ENCODE measurements at regions not wholly inside any gene's neighbourhood (a gene's known extent, or its start where the extent isn't known, plus 50 kb on each side); places are given as distances from the start of the nearest gene placed in this dataset.
"Not testable (repeated sequence)": the region's sequence is repeated elsewhere in the genome, so short reads cannot be mapped to it uniquely, and the experiment has no call there.

DNA sequence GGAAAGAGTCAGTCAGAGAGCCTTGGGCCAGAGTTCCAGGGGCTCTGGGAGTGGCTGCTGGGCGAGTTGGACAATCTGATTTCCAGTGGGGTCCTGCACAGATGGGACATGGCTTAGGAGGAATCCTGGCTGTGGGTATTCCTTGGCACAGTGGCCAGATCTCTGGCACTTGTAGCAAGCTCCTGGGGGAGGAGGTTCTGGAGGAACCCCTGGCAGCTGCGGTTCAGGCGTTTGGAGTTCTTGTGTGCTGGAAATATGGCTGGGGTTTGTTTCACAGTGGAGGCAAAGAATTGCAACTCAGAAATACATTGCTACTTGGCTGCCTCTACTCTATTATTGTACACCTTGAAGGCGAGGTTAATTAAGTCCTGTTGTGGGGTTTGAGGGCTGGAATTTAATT lies 67.2 kb upstream of the SLC4A7 start:
- H3K36me3 ChIP-seq (ENCODE audit: control insufficient read depth, insufficient read depth, low read length); H3K4me1 ChIP-seq (ENCODE audit: control insufficient read depth, insufficient read depth, low read length); H3K4me3 ChIP-seq (ENCODE audit: low read depth, low read length); H3K27me3 ChIP-seq (ENCODE audit: control insufficient read depth, insufficient read depth, low read length); H3K9me3 ChIP-seq (ENCODE audit: control insufficient read depth, insufficient read depth, low read length); H3K27ac ChIP-seq (ENCODE audit: low read depth, low read length); DNase-seq (ENCODE audit: low read depth in 4 of 6, low spot score in 6 of 6): not testable (repeated sequence)
- WGBS (ENCODE audit: insufficient coverage): 50% methylated on average over 2 of the region's 4 CpGs

DNA sequence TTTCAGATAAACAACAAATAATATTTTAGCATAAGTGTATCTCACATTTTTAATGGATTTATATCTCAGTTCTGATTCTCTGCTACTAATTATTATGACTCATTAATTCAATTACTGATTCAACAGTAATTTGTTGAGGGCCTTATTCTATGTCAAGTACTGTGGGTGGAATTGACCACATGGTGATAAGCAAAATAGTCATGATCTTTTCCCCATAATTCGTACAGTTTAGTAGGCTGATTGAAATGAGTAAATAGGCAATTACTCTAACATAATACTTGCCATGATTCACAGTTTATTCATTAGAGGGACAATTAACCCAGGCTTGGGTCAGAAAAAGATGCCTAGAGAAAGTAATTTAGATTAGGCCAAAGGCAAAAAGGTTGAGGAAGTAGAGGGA lies 60.9 kb upstream of the SLC4A7 start:
- no peak overlapping the region for H3K27ac ChIP-seq (ENCODE audit: low read depth, low read length)
- H3K36me3 ChIP-seq (ENCODE audit: control insufficient read depth, insufficient read depth, low read length): no peaks in the 10 kb centered on the region
- H3K9me3 ChIP-seq (ENCODE audit: control insufficient read depth, insufficient read depth, low read length): no peaks in the 10 kb centered on the region
- no peak for DNase-seq (ENCODE audit: low read depth in 4 of 6, low spot score in 6 of 6)
- H3K4me1 ChIP-seq (ENCODE audit: control insufficient read depth, insufficient read depth, low read length): no peaks in the 10 kb centered on the region
- no peaks in the 10 kb centered on the region for H3K27me3 ChIP-seq (ENCODE audit: control insufficient read depth, insufficient read depth, low read length)
- no CpG with 5 or more reads among the region's 1 CpG for WGBS (ENCODE audit: insufficient coverage)
- H3K4me3 ChIP-seq (ENCODE audit: low read depth, low read length): no peak overlapping the region

GRCh38 chr3:27544372-27544865 lies 60.2 kb upstream of the SLC4A7 start:
- no peaks in the 10 kb centered on the region for H3K4me1 ChIP-seq (ENCODE audit: control insufficient read depth, insufficient read depth, low read length)
- H3K9me3 ChIP-seq (ENCODE audit: control insufficient read depth, insufficient read depth, low read length): no peaks in the 10 kb centered on the region
- H3K27ac ChIP-seq (ENCODE audit: low read depth, low read length): no peak overlapping the region
- no peaks in the 10 kb centered on the region for H3K27me3 ChIP-seq (ENCODE audit: control insufficient read depth, insufficient read depth, low read length)
- no peak overlapping the region for H3K4me3 ChIP-seq (ENCODE audit: low read depth, low read length)
- WGBS (ENCODE audit: insufficient coverage): no CpG with 5 or more reads among the region's 3 CpGs
- DNase-seq (ENCODE audit: low read depth in 4 of 6, low spot score in 6 of 6): no peak
- H3K36me3 ChIP-seq (ENCODE audit: control insufficient read depth, insufficient read depth, low read length): no peaks in the 10 kb centered on the region

DNA sequence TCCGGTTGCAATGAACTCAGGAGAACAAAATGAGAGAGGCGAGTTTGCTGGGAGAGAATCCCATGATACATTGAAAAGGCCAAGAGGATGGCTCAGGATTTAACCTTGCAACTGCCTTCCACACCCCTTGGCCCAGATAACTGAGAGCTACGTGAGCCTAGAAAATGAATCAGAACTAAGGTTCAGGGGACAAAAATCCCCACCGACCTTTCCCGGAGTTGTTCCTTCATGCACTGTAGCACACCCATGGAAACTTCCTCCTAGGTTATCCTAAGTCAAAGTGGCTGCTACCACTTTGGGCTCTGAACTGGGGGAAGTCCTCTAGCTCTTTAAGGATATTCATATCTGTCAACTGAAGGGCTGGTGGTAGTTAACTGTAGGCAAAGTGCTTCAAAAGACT lies 58.3 kb upstream of the SLC4A7 start:
- H3K4me3 ChIP-seq (ENCODE audit: low read depth, low read length): no peak overlapping the region
- H3K36me3 ChIP-seq (ENCODE audit: control insufficient read depth, insufficient read depth, low read length): no peaks in the 10 kb centered on the region
- no peaks in the 10 kb centered on the region for H3K27me3 ChIP-seq (ENCODE audit: control insufficient read depth, insufficient read depth, low read length)
- DNase-seq (ENCODE audit: low read depth in 4 of 6, low spot score in 6 of 6): no peak
- H3K4me1 ChIP-seq (ENCODE audit: control insufficient read depth, insufficient read depth, low read length): no peaks in the 10 kb centered on the region
- 88% methylated on average over 5 of the region's 5 CpGs for WGBS (ENCODE audit: insufficient coverage)
- H3K27ac ChIP-seq (ENCODE audit: low read depth, low read length): no peak overlapping the region
- H3K9me3 ChIP-seq (ENCODE audit: control insufficient read depth, insufficient read depth, low read length): no peaks in the 10 kb centered on the region

GRCh38 chr3:27540231-27540630 lies 56.0 kb upstream of the SLC4A7 start:
- WGBS (ENCODE audit: insufficient coverage): 98% methylated on average over 7 of the region's 7 CpGs
- DNase-seq (ENCODE audit: low read depth in 4 of 6, low spot score in 6 of 6): no peak
- Histone ChIP-seq H3K9me3 (ENCODE audit: control insufficient read depth, insufficient read depth, low read length) (no peaks in the 10 kb centered on the region), H3K27me3 (ENCODE audit: control insufficient read depth, insufficient read depth, low read length) (no peaks in the 10 kb centered on the region), H3K36me3 (ENCODE audit: control insufficient read depth, insufficient read depth, low read length) (no peaks in the 10 kb centered on the region), H3K4me1 (ENCODE audit: control insufficient read depth, insufficient read depth, low read length) (no peaks in the 10 kb centered on the region), H3K4me3 (ENCODE audit: low read depth, low read length) (no peak overlapping the region), H3K27ac (ENCODE audit: low read depth, low read length) (no peak overlapping the region)

DNA sequence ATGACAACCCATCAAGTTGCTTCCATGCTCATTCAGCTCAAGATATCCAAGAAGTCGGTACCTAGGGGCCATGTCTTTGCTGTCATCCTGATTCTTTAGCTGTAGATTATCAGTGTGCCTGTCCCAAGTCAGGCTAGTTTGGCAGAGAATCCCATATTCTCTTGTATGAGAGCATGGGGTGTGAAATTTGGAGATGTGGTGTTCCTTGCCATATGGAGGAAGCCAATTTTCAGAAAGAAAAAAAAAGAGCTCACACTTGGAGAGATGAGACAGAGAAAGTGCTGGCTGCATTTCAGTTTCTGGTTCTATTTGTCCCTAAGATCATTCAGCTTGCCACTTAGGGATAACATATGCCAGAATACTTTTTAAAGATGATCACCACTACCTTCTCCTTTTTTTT lies 52.3 kb upstream of the SLC4A7 start:
- Histone ChIP-seq H3K27me3 (ENCODE audit: control insufficient read depth, insufficient read depth, low read length) (no peaks in the 10 kb centered on the region), H3K4me1 (ENCODE audit: control insufficient read depth, insufficient read depth, low read length) (no peaks in the 10 kb centered on the region), H3K4me3 (ENCODE audit: low read depth, low read length) (no peak overlapping the region), H3K27ac (ENCODE audit: low read depth, low read length) (no peak overlapping the region), H3K9me3 (ENCODE audit: control insufficient read depth, insufficient read depth, low read length) (no peaks in the 10 kb centered on the region), H3K36me3 (ENCODE audit: control insufficient read depth, insufficient read depth, low read length) (no peaks in the 10 kb centered on the region)
- DNase-seq (ENCODE audit: low read depth in 4 of 6, low spot score in 6 of 6): peak in 1 of 6 donors; percentile 61
- WGBS (ENCODE audit: insufficient coverage): no CpG with 5 or more reads among the region's 1 CpG

GRCh38 chr3:27535809-27536392 lies 51.7 kb upstream of the SLC4A7 start:
- Histone ChIP-seq H3K4me1 (ENCODE audit: control insufficient read depth, insufficient read depth, low read length) (no peaks in the 10 kb centered on the region), H3K27me3 (ENCODE audit: control insufficient read depth, insufficient read depth, low read length) (no peaks in the 10 kb centered on the region), H3K27ac (ENCODE audit: low read depth, low read length) (no peak overlapping the region), H3K36me3 (ENCODE audit: control insufficient read depth, insufficient read depth, low read length) (no peaks in the 10 kb centered on the region), H3K9me3 (ENCODE audit: control insufficient read depth, insufficient read depth, low read length) (no peaks in the 10 kb centered on the region), H3K4me3 (ENCODE audit: low read depth, low read length) (no peak overlapping the region)
- no peak for DNase-seq (ENCODE audit: low read depth in 4 of 6, low spot score in 6 of 6)
- WGBS (ENCODE audit: insufficient coverage): 86% methylated on average over 2 of the region's 2 CpGs

DNA sequence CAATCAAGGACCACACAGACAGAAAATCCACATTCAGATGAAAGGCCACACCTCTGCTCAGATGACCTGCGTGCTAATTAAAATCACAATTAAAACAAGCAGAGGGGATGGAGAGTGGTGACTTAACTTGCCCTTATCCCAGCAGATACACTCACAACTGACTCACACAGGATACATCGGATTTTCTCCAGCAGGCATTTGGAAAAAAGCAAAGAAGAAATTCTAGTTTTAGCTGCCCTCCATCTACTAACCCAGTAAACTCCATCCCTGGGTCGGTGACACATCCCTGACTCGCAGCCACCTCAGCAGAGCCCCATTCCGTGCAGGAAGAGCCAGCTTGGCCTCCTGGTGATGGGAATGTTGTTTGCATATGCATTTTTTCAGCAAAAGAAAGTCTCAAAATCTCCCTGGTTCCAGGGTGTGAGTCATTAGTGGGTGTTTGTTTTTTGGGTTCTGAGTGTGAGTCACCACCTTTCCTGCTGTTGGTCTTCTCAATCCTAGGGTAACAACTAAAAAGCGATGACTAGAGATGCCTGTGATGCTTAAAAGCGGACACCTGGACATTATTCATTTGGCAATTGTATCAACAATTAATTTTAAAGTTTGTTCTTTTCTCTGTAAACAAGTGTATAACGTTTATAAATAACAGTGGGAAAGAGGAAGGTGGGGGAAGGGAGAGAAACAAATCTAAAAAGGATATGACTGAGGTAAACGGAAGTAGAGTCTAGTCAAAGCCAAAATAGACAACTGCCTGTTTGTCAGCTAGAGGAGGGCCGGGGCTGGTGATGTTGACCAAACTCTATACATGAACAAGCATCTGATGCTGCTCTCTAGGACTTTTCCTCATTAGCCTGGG lies 49.8 kb upstream of the SLC4A7 start:
- Histone ChIP-seq H3K27ac (ENCODE audit: low read depth, low read length) (no peak overlapping the region), H3K9me3 (ENCODE audit: control insufficient read depth, insufficient read depth, low read length) (no peaks in the 10 kb centered on the region), H3K4me3 (ENCODE audit: low read depth, low read length) (no peak overlapping the region), H3K4me1 (ENCODE audit: control insufficient read depth, insufficient read depth, low read length) (no peaks in the 10 kb centered on the region), H3K36me3 (ENCODE audit: control insufficient read depth, insufficient read depth, low read length) (no peaks in the 10 kb centered on the region), H3K27me3 (ENCODE audit: control insufficient read depth, insufficient read depth, low read length) (no peaks in the 10 kb centered on the region)
- 44% methylated on average over 5 of the region's 10 CpGs for WGBS (ENCODE audit: insufficient coverage)
- DNase-seq (ENCODE audit: low read depth in 4 of 6, low spot score in 6 of 6): no peak

Data from spinal cord (tissue), 9 donors.